HCEC 1CT (cell line): ENCODE measurements at regions not wholly inside any gene's neighbourhood (a gene's known extent, or its start where the extent isn't known, plus 50 kb on each side); places are given as distances from the start of the nearest gene placed in this dataset.

Experiments used
- DNase-seq: peaks from one replicate; pipeline ENCODE4 v3.0.0-alpha.2; 2017

GRCh38 chr4:145427991-145428390, 53.7 kb upstream of the SMAD1 start:
- no peak for DNase-seq

GRCh38 chr4:145427221-145427620, 54.4 kb upstream of the SMAD1 start:
- no peak for DNase-seq

- no peak for DNase-seq
These were observed 58.5 kb upstream of the SMAD1 start for GRCh38 chr4:145423017-145423708.

- DNase-seq, result no peak
These were observed 60.9 kb upstream of the SMAD1 start for GRCh38 chr4:145420595-145421214.

GRCh38 chr4:145418739-145419138, 62.9 kb upstream of the SMAD1 start:
- DNase-seq, result no peak

GRCh38 chr4:145417348-145418130, 64.1 kb upstream of the SMAD1 start:
- no peak for DNase-seq

- no peak for DNase-seq
These were observed 66.8 kb upstream of the SMAD1 start for GRCh38 chr4:145414841-145415240.

- no peak for DNase-seq
These were observed 67.4 kb upstream of the SMAD1 start for GRCh38 chr4:145414226-145414625.

GRCh38 chr4:145406970-145407369, 74.7 kb upstream of the SMAD1 start:
- no peak for DNase-seq

- no peak for DNase-seq
These were observed 76.9 kb upstream of the SMAD1 start for GRCh38 chr4:145404761-145405160.

- DNase-seq, result no peak
These were observed 85.1 kb upstream of the SMAD1 start for GRCh38 chr4:145396581-145396980.

GRCh38 chr4:145390571-145390970, 91.1 kb upstream of the SMAD1 start:
- no peak for DNase-seq

- DNase-seq, result no peak
These were observed 92.1 kb upstream of the SMAD1 start for GRCh38 chr4:145389550-145389949.

- DNase-seq, result no peak
These were observed 93.6 kb upstream of the SMAD1 start for GRCh38 chr4:145388043-145388442.

- DNase-seq, result no peak
These were observed 94.6 kb upstream of the SMAD1 start for GRCh38 chr4:145387079-145387478.

- no peak for DNase-seq
These were observed 100.5 kb upstream of the SMAD1 start for GRCh38 chr4:145381163-145381562.

GRCh38 chr4:145380123-145380522, 101.5 kb upstream of the SMAD1 start:
- no peak for DNase-seq

- DNase-seq, result no peak
These were observed 106.2 kb upstream of the SMAD1 start for GRCh38 chr4:145375416-145375815.

GRCh38 chr4:145352438-145353145, 129.1 kb upstream of the SMAD1 start:
- DNase-seq, result no peak

GRCh38 chr4:145351922-145352321, 129.7 kb upstream of the SMAD1 start:
- DNase-seq, result no peak

GRCh38 chr4:145351162-145351561, 130.5 kb upstream of the SMAD1 start:
- DNase-seq, result no peak

GRCh38 chr4:145348291-145348690, 133.4 kb upstream of the SMAD1 start:
- no peak for DNase-seq

- peak; percentile 8 for DNase-seq
These were observed 134.0 kb upstream of the SMAD1 start for GRCh38 chr4:145347684-145348083.
